Muscle layer of duodenum (tissue), 2 donors: ENCODE measurements at regions not wholly inside any gene's neighbourhood (a gene's known extent, or its start where the extent isn't known, plus 50 kb on each side); places are given as distances from the start of the nearest gene placed in this dataset.

Source experiments
- H3K27ac ChIP-seq: one replicate; pipeline ENCODE4 v1.7.0; 2013; ENCODE audit warnings: mild to moderate bottlenecking, low read length
- H3K27me3 ChIP-seq: one replicate; pipeline ENCODE4 v1.7.0; 2013; ENCODE audit warnings: low read depth, mild to moderate bottlenecking, control low read depth, low read length
- H3K36me3 ChIP-seq, 2 donors: one replicate each; pipeline ENCODE4 v1.7.0; 2013; ENCODE audit warnings: low read length in 2 of 2, control low read depth in 1 of 2, mild to moderate bottlenecking in 1 of 2; ENCODE audit not compliant: insufficient read depth in 2 of 2, control insufficient read depth in 1 of 2
- H3K4me1 ChIP-seq, 2 donors: one replicate each; pipeline ENCODE4 v1.7.0; 2013; ENCODE audit warnings: low read length in 2 of 2, mild to moderate bottlenecking in 2 of 2, control low read depth in 1 of 2, moderate library complexity in 1 of 2; ENCODE audit not compliant: insufficient read depth in 2 of 2, control insufficient read depth in 1 of 2
- H3K4me3 ChIP-seq, 2 donors: one replicate each; pipeline ENCODE4 v1.7.0; 2013; ENCODE audit warnings: low read length in 2 of 2, low read depth in 1 of 2, mild to moderate bottlenecking in 1 of 2
- H3K9me3 ChIP-seq, 2 donors: one replicate each; pipeline ENCODE4 v1.7.0; 2013; ENCODE audit warnings: low read length in 2 of 2, control low read depth in 1 of 2, mild to moderate bottlenecking in 1 of 2; ENCODE audit not compliant: control insufficient read depth in 1 of 2
- donor health status: healthy.

DNA sequence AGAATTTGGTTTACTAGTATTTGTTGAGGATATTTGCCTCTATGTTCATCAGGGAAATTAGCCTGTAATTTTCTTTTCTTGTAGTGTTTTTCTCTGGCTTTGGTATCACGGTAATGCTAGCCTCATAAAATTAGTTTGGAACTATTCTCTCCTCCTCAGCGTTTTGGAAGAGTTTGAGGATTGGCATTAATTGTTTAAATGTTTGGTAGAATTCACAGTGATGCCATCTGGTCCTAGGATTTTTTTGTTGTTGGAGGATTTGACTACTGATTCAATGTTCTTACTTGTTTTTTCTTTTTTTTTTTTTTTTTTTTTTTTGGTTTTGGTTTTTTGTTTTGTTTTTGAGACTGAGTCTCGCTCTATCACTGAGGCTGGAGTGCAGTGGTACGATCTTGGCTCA, 156.2 kb upstream of the BTBD3 start:
- Histone ChIP-seq H3K9me3 (no peaks in the 10 kb centered on the region), H3K4me3 (no peak overlapping the region), H3K36me3 (no peaks in the 10 kb centered on the region), H3K27ac (no peak overlapping the region), H3K4me1 (no peaks in the 10 kb centered on the region), H3K27me3 (no peaks in the 10 kb centered on the region)

DNA sequence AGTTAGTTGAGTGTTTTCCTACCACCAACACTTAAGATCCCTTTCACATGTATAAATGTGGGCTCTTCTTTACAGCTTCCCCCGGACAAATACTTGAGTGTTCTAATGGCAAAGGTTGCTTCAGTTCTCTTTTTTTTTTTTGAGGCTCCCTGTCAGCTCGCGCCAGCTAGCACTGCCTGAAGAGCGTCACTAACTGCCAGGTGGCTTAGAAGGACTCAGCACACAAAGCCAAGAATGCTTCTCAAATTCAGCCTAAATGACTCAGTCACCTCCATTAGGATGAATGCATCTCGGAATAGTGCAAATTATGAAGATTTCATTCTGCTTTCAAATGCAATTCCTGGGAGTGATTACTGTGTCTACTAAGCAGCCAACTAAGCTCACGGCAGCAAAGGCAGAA, 150.7 kb upstream of the BTBD3 start:
- no peaks in the 10 kb centered on the region for H3K4me1 ChIP-seq
- H3K4me3 ChIP-seq: no peak overlapping the region
- no peaks in the 10 kb centered on the region for H3K9me3 ChIP-seq
- no peak overlapping the region for H3K27ac ChIP-seq
- no peaks in the 10 kb centered on the region for H3K36me3 ChIP-seq
- H3K27me3 ChIP-seq: no peaks in the 10 kb centered on the region

DNA sequence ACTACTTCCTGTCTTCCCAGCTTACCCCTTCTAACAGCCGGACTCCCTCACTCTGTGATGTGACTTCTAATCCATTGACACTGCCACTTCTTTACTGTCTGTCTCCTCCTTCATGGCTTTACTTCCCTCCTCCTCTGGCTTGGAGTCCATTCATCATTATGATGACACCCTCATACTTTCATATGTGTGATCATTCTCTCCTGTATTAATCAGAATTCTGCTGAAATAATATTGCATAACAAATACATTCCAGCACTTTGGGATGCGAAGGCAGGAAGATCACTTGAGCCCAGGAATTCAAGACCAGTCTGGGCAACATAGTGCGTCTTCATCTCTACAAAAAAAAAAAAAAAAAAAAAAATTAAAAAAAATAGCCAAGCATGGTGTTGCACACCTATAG, 147.9 kb upstream of the BTBD3 start:
- Histone ChIP-seq H3K27ac (no peak overlapping the region), H3K4me1 (no peaks in the 10 kb centered on the region), H3K27me3 (no peaks in the 10 kb centered on the region), H3K4me3 (no peak overlapping the region), H3K36me3 (no peaks in the 10 kb centered on the region), H3K9me3 (no peaks in the 10 kb centered on the region)

DNA sequence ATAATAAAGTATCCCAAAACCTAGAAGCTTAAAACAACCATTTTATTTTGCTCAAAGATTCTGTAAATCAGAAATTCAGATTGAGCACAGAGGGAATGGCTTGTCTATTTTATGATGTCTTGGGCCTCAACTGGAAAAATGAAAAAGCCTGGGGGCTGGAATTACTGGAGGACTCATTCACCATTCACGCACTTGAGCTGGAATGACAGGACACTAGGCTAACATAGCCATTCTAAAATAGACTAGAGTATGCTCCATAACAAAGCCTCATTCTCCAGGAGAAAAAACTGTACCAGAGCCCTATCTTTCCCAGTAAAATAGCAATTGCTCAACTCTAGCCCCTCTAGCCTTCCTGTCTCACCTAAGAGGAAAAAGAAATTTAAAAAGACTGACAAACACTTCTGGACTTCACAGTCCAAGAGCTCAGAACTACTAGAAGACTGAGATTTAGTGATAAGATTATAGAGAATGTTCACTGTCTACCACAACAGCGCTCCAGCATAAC, 145.4 kb upstream of the BTBD3 start:
- Histone ChIP-seq H3K36me3 (no peaks in the 10 kb centered on the region), H3K27me3 (no peaks in the 10 kb centered on the region), H3K27ac (no peak overlapping the region), H3K4me3 (no peak overlapping the region), H3K4me1 (no peaks in the 10 kb centered on the region), H3K9me3 (no peaks in the 10 kb centered on the region)

DNA sequence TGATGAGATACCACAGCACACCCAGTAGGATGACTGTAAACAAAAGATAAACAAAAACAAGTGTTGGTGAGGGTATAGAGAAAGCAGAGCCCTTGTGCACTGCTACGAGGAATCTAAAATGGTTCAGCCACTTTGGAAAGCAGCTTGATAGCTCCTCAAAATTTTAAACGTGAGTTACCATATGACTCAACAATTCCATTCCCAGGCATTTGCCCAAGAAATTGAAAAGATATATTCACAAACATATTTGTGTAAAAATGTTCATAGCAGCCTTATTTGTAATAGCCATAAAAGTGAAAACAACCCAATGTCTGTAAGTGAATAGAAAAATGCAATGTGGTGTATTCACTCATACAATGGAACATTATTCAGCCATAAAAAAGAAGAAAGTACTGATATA, 141.0 kb upstream of the BTBD3 start:
- Histone ChIP-seq H3K9me3 (no peaks in the 10 kb centered on the region), H3K36me3 (no peaks in the 10 kb centered on the region), H3K27ac (no peak overlapping the region), H3K27me3 (no peaks in the 10 kb centered on the region), H3K4me3 (no peak overlapping the region), H3K4me1 (no peaks in the 10 kb centered on the region)

DNA sequence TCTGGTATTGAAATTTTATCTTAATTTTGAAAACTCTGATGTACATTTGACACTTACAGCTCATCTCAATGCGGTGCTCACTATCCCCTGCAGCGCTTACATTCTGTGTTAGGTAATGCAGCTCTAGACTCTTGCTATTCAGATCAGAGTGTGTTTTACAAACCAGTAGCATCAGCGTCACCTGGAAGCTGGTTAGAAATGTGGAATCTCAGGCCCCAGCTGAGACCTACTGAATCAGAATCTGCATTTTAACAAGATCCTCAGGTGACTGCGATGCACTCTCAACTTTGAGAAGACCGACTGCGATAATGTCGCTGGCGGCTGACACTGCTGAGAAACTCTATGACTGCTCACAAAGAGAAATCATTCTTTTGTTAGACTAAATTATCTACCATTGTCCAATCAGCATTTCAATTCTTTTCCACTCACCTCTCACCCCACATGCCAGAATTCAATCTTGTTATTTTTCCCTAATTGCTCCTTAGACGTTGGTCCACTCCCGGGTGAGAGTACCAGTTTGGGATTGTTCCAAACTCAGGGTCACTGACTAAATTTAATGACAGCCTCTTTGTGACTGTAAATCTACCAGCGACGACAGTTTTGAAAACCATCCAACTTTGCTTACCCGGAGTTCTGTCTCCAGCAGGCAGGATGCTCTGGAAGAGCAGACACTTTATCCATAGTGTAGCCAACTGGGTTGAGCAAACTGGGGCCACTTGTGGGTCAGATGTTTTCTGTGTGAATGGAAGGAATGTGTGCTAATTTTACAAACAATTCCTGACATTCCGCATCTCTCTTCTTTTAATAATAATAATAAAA, 140.1 kb upstream of the BTBD3 start:
- no peaks in the 10 kb centered on the region for H3K9me3 ChIP-seq
- no peaks in the 10 kb centered on the region for H3K36me3 ChIP-seq
- no peaks in the 10 kb centered on the region for H3K4me1 ChIP-seq
- H3K27ac ChIP-seq: no peak overlapping the region
- no peak overlapping the region for H3K4me3 ChIP-seq
- H3K27me3 ChIP-seq: no peaks in the 10 kb centered on the region

DNA sequence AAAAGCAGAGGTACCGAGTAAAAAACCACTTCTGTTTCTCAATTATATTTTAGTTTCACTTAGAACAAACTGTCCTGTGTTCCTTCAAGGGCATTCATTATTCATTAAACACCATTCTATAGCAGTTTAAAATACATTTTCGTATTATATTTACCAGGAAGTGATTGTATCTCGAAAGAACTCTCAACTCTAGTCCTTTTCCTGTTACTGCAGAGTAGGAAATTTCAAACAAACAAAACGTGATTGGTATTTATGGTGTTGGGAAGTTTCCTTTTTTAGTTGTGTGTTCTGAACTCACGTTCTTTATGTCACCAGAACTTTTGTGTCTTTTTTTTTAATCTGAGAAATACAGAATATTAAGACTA, 139.5 kb upstream of the BTBD3 start:
- H3K36me3 ChIP-seq: no peaks in the 10 kb centered on the region
- H3K27ac ChIP-seq: no peak overlapping the region
- no peaks in the 10 kb centered on the region for H3K27me3 ChIP-seq
- no peaks in the 10 kb centered on the region for H3K9me3 ChIP-seq
- H3K4me1 ChIP-seq: no peaks in the 10 kb centered on the region
- H3K4me3 ChIP-seq: no peak overlapping the region

DNA sequence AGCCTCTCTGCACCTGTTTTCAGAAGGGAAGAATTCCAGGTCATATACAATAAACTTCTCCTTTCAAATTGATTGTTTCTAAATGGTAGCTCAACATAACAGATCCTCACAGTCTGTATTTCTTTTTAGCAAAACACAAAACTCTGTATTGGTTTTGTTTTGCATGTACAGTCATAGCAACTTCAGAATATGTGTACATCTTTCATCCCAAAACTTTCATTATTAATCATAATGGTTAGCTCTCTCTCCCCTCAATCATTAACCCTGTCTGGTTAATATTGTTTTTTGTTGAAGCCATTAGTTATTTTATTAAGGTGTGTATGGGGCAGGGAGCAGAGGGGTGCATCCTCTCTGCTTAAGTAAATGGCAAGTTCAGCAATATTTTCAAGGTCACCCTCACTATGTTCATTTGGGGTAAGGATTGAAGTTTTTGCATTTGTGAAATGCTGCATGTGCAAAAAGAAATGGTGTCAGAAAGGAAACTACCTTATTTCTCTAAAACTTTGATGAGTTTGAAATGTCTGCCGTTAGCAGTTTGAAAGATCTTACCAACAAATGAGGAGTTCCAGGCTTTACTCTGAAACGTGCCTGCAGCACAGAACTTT, 136.8 kb upstream of the BTBD3 start:
- Histone ChIP-seq H3K9me3 (no peaks in the 10 kb centered on the region), H3K36me3 (no peaks in the 10 kb centered on the region), H3K4me1 (no peaks in the 10 kb centered on the region), H3K4me3 (no peak overlapping the region), H3K27me3 (no peaks in the 10 kb centered on the region), H3K27ac (no peak overlapping the region)

DNA sequence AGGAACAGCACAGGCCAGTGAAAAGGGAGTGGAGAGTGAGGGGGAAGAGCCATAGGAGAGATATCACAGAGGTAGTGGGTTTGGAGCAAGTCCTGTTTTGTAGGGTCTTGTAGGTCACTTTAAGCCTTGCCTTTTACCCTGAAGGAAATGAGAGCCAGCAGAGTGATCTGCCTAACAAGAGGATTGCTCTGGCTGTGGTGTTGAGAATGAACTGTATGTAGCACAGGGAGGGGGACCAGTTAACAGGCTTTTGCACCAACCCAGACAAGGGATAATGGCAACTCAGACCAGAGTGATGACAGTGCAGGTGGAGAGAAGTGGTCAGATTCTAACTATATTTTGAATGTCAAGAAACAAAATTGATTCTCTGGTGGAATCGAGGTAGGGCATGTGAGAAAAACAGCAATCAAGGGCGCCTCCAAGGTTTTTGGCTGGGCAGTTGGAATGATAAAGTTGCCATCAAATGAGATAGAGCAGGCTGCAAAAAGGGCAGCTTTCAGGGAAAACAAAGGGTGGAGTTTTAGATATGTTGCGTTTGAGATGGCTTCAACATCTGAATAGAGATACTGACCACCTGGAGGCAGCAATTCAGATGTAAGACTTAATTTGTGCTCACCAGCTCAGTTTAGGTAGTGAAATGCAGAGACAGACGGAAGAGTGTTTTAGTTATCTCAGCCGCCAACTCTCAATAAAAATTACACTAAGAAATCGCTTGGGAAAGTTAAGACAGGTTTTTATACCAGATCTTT, 134.4 kb upstream of the BTBD3 start:
- no peaks in the 10 kb centered on the region for H3K4me1 ChIP-seq
- H3K36me3 ChIP-seq: no peaks in the 10 kb centered on the region
- no peaks in the 10 kb centered on the region for H3K27me3 ChIP-seq
- H3K4me3 ChIP-seq: no peak overlapping the region
- H3K9me3 ChIP-seq: no peaks in the 10 kb centered on the region
- no peak overlapping the region for H3K27ac ChIP-seq

DNA sequence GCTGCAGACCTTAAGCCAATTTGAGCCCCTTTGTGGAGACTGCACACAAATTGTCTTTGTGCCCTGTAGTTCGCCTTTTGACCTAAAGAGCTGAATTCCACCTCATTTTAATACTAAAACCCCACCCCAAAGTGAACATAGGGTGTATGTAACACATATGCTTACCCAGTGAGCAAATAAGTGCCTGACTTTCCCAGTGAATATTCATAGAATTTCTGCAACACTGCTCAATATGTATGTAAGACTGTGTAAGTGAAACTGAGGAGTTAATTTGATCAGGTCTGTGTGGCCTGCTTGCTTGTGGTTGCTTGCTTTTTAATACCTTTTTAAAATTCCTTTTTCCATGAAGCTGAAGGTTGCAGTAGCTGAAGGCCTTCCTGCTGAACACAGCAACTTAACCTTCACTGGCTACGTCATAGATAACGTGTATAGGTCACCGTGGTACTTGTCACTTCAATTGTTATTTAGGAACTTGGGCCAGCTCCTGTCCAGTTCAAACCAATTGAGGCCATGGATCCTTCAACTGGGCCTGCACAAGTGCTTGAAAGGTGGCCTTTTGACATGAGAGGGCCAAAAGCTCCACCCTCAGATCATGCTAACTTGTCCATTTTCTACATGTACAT, 131.7 kb upstream of the BTBD3 start:
- no peaks in the 10 kb centered on the region for H3K27me3 ChIP-seq
- no peak overlapping the region for H3K4me3 ChIP-seq
- no peaks in the 10 kb centered on the region for H3K36me3 ChIP-seq
- no peaks in the 10 kb centered on the region for H3K4me1 ChIP-seq
- H3K27ac ChIP-seq: no peak overlapping the region
- H3K9me3 ChIP-seq: no peaks in the 10 kb centered on the region

DNA sequence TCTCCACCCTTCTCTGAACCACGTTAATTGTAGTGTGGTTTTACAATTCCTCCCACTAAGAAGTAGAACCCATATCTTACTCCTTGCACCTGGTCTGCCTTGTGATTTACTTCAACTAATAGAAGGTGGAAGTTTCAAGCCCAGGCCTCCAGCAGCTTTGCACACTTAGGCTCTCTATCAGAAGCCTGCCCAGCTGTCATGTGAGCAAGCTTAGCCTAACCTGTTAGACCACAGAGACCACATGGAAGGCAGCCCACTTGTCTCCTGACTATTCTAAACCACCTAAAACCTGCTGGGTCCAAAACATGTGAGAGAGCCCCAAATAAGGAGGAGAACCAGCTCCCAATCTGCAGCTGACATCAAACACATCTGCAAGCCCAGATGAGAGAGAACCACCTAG, 127.6 kb upstream of the BTBD3 start:
- no peak overlapping the region for H3K27ac ChIP-seq
- no peaks in the 10 kb centered on the region for H3K4me1 ChIP-seq
- no peaks in the 10 kb centered on the region for H3K36me3 ChIP-seq
- H3K9me3 ChIP-seq: no peaks in the 10 kb centered on the region
- no peak overlapping the region for H3K4me3 ChIP-seq
- no peaks in the 10 kb centered on the region for H3K27me3 ChIP-seq
